ENCODE measurements at regions not wholly inside any gene's neighbourhood (a gene's known extent, or its start where the extent isn't known, plus 50 kb on each side); places are given as distances from the start of the nearest gene placed in this dataset.

- Histone ChIP-seq H3K27ac (ENCODE audit: low read length) (no peak overlapping the region), H3K27me3 (ENCODE audit: control insufficient read depth in 1 of 2, insufficient read depth in 2 of 2, low read length in 2 of 2) (peaks cover 0 to 2% of the 10 kb centered on the region in 2 donors)
These were observed 91.8 kb upstream of the ALDH1A3 start for GRCh38 chr15:100787567-100788417.

GRCh38 chr15:100788418-100789105 lies 91.1 kb upstream of the ALDH1A3 start:
- Histone ChIP-seq H3K36me3 (ENCODE audit: control insufficient read depth in 2 of 2, insufficient read depth in 2 of 2, low read length in 2 of 2) (no peaks in the 10 kb centered on the region), H3K4me3 (ENCODE audit: low read length in 2 of 2) (no peak overlapping the region), H3K9ac (ENCODE audit: low read length in 2 of 2) (no peak overlapping the region), H3K4me1 (ENCODE audit: control insufficient read depth, insufficient read depth, low read length) (no peaks in the 10 kb centered on the region), H3K27ac (ENCODE audit: low read length) (no peak overlapping the region), H3K27me3 (ENCODE audit: control insufficient read depth in 1 of 2, insufficient read depth in 2 of 2, low read length in 2 of 2) (peaks cover 0 to 2% of the 10 kb centered on the region in 2 donors), H3K9me3 (ENCODE audit: control insufficient read depth in 2 of 2, low read length in 2 of 2) (no peaks in the 10 kb centered on the region)

More at GRCh38 chr15:100787567-100788417, 91.8 kb upstream of the ALDH1A3 start:
- Histone ChIP-seq H3K9ac (ENCODE audit: low read length in 2 of 2) (no peak overlapping the region), H3K9me3 (ENCODE audit: control insufficient read depth in 2 of 2, low read length in 2 of 2) (no peaks in the 10 kb centered on the region), H3K36me3 (ENCODE audit: control insufficient read depth in 2 of 2, insufficient read depth in 2 of 2, low read length in 2 of 2) (no peaks in the 10 kb centered on the region), H3K4me1 (ENCODE audit: control insufficient read depth, insufficient read depth, low read length) (no peaks in the 10 kb centered on the region), H3K4me3 (ENCODE audit: low read length in 2 of 2) (no peak overlapping the region)

- Histone ChIP-seq H3K27me3 (ENCODE audit: control insufficient read depth in 1 of 2, insufficient read depth in 2 of 2, low read length in 2 of 2) (peaks cover 0 to 2% of the 10 kb centered on the region in 2 donors), H3K4me1 (ENCODE audit: control insufficient read depth, insufficient read depth, low read length) (no peaks in the 10 kb centered on the region), H3K4me3 (ENCODE audit: low read length in 2 of 2) (no peak overlapping the region), H3K36me3 (ENCODE audit: control insufficient read depth in 2 of 2, insufficient read depth in 2 of 2, low read length in 2 of 2) (no peaks in the 10 kb centered on the region), H3K9ac (ENCODE audit: low read length in 2 of 2) (no peak overlapping the region), H3K9me3 (ENCODE audit: control insufficient read depth in 2 of 2, low read length in 2 of 2) (no peaks in the 10 kb centered on the region), H3K27ac (ENCODE audit: low read length) (no peak overlapping the region)
These were observed 88.8 kb upstream of the ALDH1A3 start for GRCh38 chr15:100790786-100791265.

- no peak overlapping the region for H3K27ac ChIP-seq (ENCODE audit: low read length)
- no peaks in the 10 kb centered on the region for H3K9me3 ChIP-seq (ENCODE audit: control insufficient read depth in 2 of 2, low read length in 2 of 2)
- H3K4me3 ChIP-seq (ENCODE audit: low read length in 2 of 2): no peak overlapping the region
- H3K4me1 ChIP-seq (ENCODE audit: control insufficient read depth, insufficient read depth, low read length): no peaks in the 10 kb centered on the region
- no peak overlapping the region for H3K9ac ChIP-seq (ENCODE audit: low read length in 2 of 2)
- no peaks in the 10 kb centered on the region for H3K27me3 ChIP-seq (ENCODE audit: control insufficient read depth in 1 of 2, insufficient read depth in 2 of 2, low read length in 2 of 2)
- H3K36me3 ChIP-seq (ENCODE audit: control insufficient read depth in 2 of 2, insufficient read depth in 2 of 2, low read length in 2 of 2): no peaks in the 10 kb centered on the region
These were observed 85.6 kb upstream of the ALDH1A3 start for GRCh38 chr15:100794008-100794407.

GRCh38 chr15:100801256-100801900 lies 78.3 kb upstream of the ALDH1A3 start:
- H3K9ac ChIP-seq (ENCODE audit: low read length in 2 of 2): no peak overlapping the region
- H3K9me3 ChIP-seq (ENCODE audit: control insufficient read depth in 2 of 2, low read length in 2 of 2): peaks cover 7 to 8% of the 10 kb centered on the region in 2 donors
- H3K27ac ChIP-seq (ENCODE audit: low read length): no peak overlapping the region
- no peak overlapping the region for H3K4me3 ChIP-seq (ENCODE audit: low read length in 2 of 2)
- H3K4me1 ChIP-seq (ENCODE audit: control insufficient read depth, insufficient read depth, low read length): no peaks in the 10 kb centered on the region
- H3K27me3 ChIP-seq (ENCODE audit: control insufficient read depth in 1 of 2, insufficient read depth in 2 of 2, low read length in 2 of 2): no peaks in the 10 kb centered on the region
- H3K36me3 ChIP-seq (ENCODE audit: control insufficient read depth in 2 of 2, insufficient read depth in 2 of 2, low read length in 2 of 2): no peaks in the 10 kb centered on the region

GRCh38 chr15:100802421-100803170 lies 77.0 kb upstream of the ALDH1A3 start:
- peaks cover 7 to 8% of the 10 kb centered on the region in 2 donors for H3K9me3 ChIP-seq (ENCODE audit: control insufficient read depth in 2 of 2, low read length in 2 of 2)
- H3K4me3 ChIP-seq (ENCODE audit: low read length in 2 of 2): no peak overlapping the region
- no peaks in the 10 kb centered on the region for H3K4me1 ChIP-seq (ENCODE audit: control insufficient read depth, insufficient read depth, low read length)
- no peaks in the 10 kb centered on the region for H3K27me3 ChIP-seq (ENCODE audit: control insufficient read depth in 1 of 2, insufficient read depth in 2 of 2, low read length in 2 of 2)
- no peak overlapping the region for H3K9ac ChIP-seq (ENCODE audit: low read length in 2 of 2)
- no peaks in the 10 kb centered on the region for H3K36me3 ChIP-seq (ENCODE audit: control insufficient read depth in 2 of 2, insufficient read depth in 2 of 2, low read length in 2 of 2)
- no peak overlapping the region for H3K27ac ChIP-seq (ENCODE audit: low read length)

GRCh38 chr15:100803171-100803440 lies 76.5 kb upstream of the ALDH1A3 start:
- no peak overlapping the region for H3K9ac ChIP-seq (ENCODE audit: low read length in 2 of 2)
- no peaks in the 10 kb centered on the region for H3K36me3 ChIP-seq (ENCODE audit: control insufficient read depth in 2 of 2, insufficient read depth in 2 of 2, low read length in 2 of 2)
- no peaks in the 10 kb centered on the region for H3K27me3 ChIP-seq (ENCODE audit: control insufficient read depth in 1 of 2, insufficient read depth in 2 of 2, low read length in 2 of 2)

GRCh38 chr15:100806157-100806556 lies 73.5 kb upstream of the ALDH1A3 start:
- Histone ChIP-seq H3K4me3 (ENCODE audit: low read length in 2 of 2) (no peak overlapping the region), H3K9me3 (ENCODE audit: control insufficient read depth in 2 of 2, low read length in 2 of 2) (peaks cover 5% of the 10 kb centered on the region in 2 donors), H3K36me3 (ENCODE audit: control insufficient read depth in 2 of 2, insufficient read depth in 2 of 2, low read length in 2 of 2) (no peaks in the 10 kb centered on the region), H3K27ac (ENCODE audit: low read length) (no peak overlapping the region), H3K9ac (ENCODE audit: low read length in 2 of 2) (no peak overlapping the region), H3K27me3 (ENCODE audit: control insufficient read depth in 1 of 2, insufficient read depth in 2 of 2, low read length in 2 of 2) (no peaks in the 10 kb centered on the region), H3K4me1 (ENCODE audit: control insufficient read depth, insufficient read depth, low read length) (no peaks in the 10 kb centered on the region)

More at GRCh38 chr15:100803171-100803440, 76.5 kb upstream of the ALDH1A3 start:
- H3K27ac ChIP-seq (ENCODE audit: low read length): no peak overlapping the region
- H3K4me1 ChIP-seq (ENCODE audit: control insufficient read depth, insufficient read depth, low read length): no peaks in the 10 kb centered on the region
- H3K4me3 ChIP-seq (ENCODE audit: low read length in 2 of 2): no peak overlapping the region
- H3K9me3 ChIP-seq (ENCODE audit: control insufficient read depth in 2 of 2, low read length in 2 of 2): peaks cover 7 to 8% of the 10 kb centered on the region in 2 donors

- no peak overlapping the region for H3K9ac ChIP-seq (ENCODE audit: low read length in 2 of 2)
- H3K4me3 ChIP-seq (ENCODE audit: low read length in 2 of 2): no peak overlapping the region
- no peaks in the 10 kb centered on the region for H3K4me1 ChIP-seq (ENCODE audit: control insufficient read depth, insufficient read depth, low read length)
- H3K27me3 ChIP-seq (ENCODE audit: control insufficient read depth in 1 of 2, insufficient read depth in 2 of 2, low read length in 2 of 2): no peaks in the 10 kb centered on the region
- H3K36me3 ChIP-seq (ENCODE audit: control insufficient read depth in 2 of 2, insufficient read depth in 2 of 2, low read length in 2 of 2): no peaks in the 10 kb centered on the region
- no peak overlapping the region for H3K27ac ChIP-seq (ENCODE audit: low read length)
- peaks cover 5% of the 10 kb centered on the region in 2 donors for H3K9me3 ChIP-seq (ENCODE audit: control insufficient read depth in 2 of 2, low read length in 2 of 2)
These were observed 72.6 kb upstream of the ALDH1A3 start for GRCh38 chr15:100807028-100807427.

GRCh38 chr15:100808691-100809090 lies 70.9 kb upstream of the ALDH1A3 start:
- Histone ChIP-seq H3K4me1 (ENCODE audit: control insufficient read depth, insufficient read depth, low read length) (no peaks in the 10 kb centered on the region), H3K36me3 (ENCODE audit: control insufficient read depth in 2 of 2, insufficient read depth in 2 of 2, low read length in 2 of 2) (no peaks in the 10 kb centered on the region), H3K27ac (ENCODE audit: low read length) (no peak overlapping the region), H3K9me3 (ENCODE audit: control insufficient read depth in 2 of 2, low read length in 2 of 2) (peaks cover 0 to 5% of the 10 kb centered on the region in 2 donors), H3K9ac (ENCODE audit: low read length in 2 of 2) (no peak overlapping the region), H3K4me3 (ENCODE audit: low read length in 2 of 2) (no peak overlapping the region), H3K27me3 (ENCODE audit: control insufficient read depth in 1 of 2, insufficient read depth in 2 of 2, low read length in 2 of 2) (no peaks in the 10 kb centered on the region)
